GM18861 (cell line): ENCODE measurements at regions not wholly inside any gene's neighbourhood (a gene's known extent, or its start where the extent isn't known, plus 50 kb on each side); places are given as distances from the start of the nearest gene placed in this dataset.

Experiments used
- ATAC-seq: cut with Tn5 transposase; IDR thresholded peaks from one replicate; pipeline ENCODE4 v1.9.1; 2021; ENCODE audit not compliant: unreplicated experiment

DNA sequence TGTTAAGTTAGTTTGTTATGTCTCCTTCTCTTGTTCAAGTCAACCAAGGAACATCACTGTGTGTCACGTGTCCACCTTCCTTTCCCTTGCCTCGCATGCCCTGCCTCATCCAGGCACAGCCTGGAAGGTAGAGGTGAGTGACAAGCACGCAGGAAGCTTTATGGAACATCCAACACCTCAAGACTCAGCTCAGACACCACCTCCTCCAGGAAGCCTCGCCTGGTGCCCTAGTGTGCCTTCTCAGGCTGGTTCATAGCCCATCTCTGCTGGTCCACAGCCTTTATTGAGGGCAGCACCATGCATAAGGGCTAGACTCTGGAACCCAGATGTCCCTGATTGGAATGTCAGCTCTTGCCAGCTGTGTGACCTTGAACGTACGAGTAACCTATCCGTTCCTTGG, 224.3 kb downstream of the ANKRD60 start:
- no peak for ATAC-seq

DNA sequence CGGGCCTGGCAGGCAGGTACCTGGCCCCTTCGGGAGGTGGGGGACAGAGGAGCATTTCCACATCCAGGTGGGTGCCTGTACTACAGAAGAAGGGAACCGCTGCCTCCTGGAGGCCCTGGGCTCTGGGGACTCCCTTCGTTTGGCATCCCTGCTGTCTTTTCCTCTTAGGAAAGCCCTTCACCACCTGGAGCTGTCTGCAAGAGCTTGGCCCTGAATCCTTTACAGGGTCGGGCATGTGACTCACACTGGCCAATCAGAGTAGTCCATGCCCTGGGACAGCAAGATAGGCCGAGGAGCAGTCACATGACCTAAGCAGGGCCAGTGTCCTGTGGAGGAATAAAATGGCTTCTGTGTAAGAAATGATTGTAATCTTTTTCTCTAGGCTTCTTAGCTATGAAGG, 224.9 kb downstream of the ANKRD60 start:
- no peak for ATAC-seq

DNA sequence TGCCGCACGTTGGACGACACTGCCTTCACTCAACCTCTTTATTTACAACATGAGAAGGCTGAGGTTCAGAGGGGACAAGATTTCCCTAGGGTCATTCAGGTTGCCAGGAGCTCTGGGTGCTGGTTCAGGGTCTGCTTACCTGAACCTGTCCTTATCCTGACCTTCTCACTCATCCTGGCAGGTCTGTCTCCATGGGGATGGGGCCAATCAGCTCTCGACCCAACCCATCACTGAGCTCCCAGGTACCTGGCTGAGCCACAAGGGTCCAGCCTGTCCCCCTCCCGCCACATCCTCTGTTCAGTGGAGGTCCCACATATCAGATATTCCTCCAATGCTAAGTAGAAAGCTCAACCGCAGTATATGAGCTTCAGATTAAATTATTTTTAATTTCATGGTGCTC, 225.6 kb downstream of the ANKRD60 start:
- no peak for ATAC-seq

DNA sequence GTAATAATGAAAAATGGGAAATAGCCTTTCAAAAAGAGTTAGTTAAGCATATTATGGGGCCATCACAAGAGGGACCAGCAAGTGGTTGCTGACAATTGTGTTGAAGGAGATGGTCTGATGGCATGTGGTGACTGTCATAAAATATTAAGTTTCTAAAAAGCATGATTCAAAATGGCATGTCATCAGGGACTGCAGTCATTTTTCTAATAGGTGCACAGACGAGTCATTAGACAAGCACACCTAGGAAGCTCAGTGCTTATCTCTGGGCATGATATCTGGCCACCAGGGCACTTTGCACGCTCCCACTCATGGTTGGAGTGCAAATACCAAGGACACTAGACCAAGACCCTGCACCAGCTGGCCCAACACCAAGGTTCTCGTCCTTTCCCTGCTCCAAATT, 226.5 kb downstream of the ANKRD60 start:
- ATAC-seq, result no peak

DNA sequence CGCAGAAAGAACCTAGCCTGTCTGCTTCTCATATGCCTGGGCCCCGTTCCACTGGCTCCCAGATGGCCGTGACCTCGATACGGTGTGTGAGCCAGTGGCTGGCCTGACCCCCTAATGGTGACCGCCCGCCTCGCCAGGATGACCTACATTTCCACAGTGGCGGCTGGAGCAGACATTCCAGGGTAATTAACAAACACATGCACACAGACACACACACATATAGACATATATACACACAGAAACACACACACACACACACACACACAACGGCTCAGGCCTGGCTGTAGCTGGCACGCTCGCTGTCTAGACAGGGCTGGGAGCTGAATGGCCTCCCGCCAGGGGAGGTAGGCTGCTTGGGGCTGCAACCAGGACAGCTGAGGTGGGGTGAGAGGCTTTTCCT, 227.1 kb downstream of the ANKRD60 start:
- ATAC-seq, result no peak

DNA sequence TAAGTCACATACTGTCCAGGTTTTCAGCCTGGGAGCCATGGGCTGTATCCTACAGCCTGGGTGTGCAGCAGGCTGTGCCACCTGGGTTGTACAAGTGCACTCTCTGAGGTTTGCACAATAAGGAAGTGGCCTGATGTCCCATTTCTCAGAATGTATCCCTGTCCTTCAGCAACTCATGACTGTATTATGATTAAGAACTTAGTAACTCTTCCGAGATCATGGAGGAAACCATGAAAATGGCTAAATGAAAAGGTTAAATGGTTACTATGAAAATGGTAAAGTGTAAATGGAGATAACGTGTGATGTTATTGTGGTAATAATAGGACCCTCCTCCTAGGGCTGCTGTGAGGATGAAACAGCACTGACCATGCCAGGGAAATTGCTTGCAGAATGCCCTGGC, 227.6 kb downstream of the ANKRD60 start:
- ATAC-seq, result no peak

DNA sequence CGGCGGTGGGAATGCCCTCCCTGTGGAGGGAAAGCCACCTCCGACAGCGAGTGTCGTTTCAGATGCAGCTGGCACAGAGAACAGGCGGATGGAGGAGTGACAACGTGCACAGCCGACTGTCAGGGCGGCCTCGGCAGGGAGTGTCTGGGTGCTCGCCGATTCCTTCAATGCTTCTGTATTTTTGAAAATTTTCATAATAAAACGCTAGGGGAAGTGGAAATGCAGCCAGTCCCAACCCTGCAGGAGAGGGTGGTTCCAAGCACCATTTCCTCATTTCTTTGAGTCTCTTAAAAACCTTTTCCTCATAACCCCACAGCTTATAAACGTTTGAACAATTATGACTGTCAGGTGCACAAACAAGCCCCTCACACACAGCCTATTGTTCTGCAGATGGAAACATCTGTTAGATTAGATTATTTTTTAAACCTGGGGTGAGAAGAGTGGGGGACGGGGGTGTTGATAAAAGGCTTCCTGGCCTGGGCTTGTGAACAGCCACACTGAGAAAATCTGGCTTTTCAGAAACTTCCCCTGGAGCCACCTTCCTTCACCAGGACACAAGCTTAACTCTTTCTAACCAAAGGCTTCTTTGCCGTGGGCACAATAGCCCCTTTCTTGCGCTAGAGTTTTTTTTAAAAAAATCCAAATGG, 228.9 kb downstream of the ANKRD60 start:
- ATAC-seq, result no peak

DNA sequence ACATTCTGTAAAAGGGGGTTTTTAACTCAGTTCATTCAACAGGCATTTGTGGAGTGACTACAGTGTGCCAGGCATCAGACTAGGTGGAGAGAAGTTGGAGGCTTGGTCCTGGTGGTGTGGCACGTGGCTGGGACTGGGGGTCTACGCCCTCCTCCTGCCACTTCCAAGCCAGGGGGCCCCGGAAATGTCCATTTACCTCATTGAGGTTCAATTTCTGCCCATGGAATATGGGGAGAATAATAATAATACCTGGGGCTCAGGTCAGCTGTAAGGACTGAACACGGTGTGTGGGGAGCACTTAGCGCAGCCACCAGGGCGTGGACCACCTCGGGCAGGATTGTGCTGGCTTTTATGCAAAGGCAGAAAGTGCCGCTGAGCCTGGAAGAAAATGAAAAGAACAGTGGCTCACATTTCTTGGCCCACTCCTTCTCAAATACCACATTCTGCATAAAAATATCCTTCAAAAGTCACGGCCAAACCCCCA, 229.4 kb downstream of the ANKRD60 start:
- ATAC-seq, result no peak

DNA sequence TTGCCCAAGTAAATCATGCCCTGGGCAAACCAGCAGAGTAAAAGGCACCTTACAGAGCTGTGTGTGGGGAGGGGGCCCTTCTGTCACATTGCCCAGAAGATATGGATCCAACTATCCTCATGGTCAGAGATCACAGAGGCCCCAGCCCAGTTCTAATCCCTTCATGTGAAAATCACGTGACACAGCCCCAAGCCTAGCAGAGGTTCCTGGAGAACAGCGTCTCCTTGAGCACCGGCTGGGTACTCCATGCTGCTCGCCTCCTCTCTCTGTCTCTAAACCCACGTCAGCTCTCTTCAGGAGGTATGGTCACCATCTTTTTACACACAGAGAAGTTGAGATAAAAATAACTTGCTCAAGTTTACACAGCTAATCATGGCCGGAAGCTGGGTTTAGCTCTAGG, 230.2 kb downstream of the ANKRD60 start:
- no peak for ATAC-seq

DNA sequence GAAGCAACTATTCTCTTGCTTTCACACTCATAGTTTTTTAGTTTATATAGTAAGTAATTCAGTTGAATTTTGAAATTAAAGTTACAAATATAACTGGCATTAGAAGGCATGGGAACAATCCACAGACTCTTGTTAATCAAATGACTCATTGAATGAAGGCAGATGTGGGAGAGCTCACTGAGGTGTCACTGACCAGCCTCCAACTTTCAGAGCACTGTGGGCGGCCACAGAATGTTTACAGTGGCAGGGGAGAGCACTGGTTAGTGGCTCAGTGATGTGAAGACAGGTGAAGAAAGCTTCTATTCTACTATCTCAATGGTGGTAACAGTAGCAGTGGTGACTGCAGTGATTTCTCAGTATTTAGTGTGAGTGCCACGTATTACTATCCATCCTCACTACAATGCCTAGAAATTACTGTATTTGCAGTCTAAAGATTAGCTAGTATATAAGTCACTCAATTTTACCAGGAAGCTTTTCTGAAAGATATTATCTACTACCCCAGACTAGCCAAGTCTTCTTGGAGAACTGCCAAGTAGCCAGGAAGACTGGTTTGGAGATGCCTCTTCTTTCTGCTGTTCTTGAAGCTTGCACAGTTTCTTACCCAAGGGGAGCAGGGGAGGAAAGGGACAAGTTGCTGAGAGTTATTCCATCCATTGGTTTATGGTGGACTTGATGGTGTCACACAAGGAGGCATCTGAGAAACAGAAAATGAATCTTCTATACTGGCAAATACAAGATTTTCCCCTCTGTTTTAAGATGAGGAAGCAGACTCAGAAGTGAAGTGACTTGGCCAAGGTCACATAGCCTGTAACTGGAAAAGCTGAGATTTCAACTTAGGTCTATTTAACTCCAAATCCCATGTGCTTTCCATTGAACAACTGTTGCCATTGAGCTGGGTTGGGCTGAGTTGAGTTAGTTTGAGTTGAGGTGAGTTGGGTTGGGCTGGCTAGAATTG, 231.2 kb downstream of the ANKRD60 start:
- no peak for ATAC-seq

DNA sequence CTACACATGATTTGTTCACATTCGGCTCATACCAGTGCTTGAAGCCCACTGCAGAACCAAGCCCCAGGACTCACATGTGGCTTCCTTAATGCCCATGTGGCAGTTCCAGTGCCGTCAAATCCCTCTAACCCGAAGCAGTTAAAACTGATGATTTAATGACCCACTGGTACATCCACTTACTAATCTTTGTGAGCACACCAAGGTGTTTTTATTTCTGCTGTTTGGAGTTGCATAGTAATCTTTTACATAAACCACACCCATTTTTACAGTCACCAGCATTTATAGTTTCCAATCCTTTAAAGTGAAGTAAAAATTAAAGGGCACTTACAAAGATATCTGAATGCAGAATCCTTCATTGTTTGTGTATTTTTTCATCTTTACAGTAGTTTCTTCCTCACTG, 232.0 kb downstream of the ANKRD60 start:
- no peak for ATAC-seq

DNA sequence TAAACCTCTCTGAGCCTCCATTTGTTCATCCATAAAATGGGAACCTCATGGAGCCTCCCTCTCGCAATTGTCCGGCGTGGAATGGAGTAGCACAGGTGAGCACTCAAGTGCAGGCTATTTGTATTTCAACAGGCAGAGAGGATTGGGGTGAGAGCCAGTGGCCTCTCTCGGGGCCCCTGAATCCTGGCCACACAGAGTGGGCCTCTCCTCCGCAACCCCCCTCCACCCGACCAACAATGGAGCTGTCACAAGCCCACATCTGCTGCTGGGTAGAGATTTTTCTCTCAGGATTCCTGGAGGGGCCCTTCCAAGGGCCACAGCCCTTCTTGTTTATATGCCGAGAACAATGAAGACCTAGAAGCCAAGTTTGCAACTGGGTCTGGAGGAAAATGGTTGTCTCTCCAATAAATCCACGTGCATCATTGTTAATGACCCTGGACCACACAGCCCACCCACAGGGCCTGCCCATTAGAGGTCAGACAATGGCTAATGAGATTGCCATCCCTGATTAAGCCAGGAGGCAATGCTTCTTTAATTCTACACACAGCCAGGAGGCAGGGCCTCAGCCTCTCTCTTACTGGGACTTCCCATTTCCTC, 233.0 kb downstream of the ANKRD60 start:
- ATAC-seq, result no peak

DNA sequence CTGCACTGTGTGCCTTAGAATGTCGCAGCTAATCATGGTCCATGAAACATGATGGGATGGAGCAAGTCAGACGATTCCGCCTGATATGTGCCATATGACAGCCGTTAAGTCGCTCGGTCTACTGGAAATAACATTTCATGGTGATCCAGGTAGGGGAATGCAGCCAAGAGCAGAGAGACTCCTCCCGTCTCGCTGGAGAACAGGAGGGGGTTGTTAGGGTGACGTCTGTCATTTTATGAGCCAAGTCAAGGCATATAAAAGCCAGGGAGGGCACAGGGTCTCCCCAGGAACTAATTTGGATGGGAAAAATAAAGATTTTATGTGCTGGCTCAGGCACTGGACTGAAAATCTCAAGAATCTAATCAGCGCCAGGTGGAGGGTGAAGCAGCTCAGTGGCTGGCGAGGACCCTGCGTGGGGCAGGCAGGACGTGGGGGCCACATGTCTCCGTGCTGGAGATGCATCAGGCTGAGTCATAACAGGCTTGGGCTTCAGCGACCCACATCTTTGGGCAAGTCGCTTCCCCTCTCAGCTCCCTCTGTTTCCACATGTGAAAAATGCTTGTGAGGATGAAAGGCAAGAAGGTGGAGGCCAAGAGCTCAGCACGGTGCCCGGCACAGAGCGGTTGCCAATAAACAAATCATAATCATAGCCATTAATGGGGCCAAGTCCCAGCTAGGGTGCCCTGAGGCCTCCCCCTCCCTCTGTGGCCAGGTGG, 234.6 kb downstream of the ANKRD60 start:
- no peak for ATAC-seq

DNA sequence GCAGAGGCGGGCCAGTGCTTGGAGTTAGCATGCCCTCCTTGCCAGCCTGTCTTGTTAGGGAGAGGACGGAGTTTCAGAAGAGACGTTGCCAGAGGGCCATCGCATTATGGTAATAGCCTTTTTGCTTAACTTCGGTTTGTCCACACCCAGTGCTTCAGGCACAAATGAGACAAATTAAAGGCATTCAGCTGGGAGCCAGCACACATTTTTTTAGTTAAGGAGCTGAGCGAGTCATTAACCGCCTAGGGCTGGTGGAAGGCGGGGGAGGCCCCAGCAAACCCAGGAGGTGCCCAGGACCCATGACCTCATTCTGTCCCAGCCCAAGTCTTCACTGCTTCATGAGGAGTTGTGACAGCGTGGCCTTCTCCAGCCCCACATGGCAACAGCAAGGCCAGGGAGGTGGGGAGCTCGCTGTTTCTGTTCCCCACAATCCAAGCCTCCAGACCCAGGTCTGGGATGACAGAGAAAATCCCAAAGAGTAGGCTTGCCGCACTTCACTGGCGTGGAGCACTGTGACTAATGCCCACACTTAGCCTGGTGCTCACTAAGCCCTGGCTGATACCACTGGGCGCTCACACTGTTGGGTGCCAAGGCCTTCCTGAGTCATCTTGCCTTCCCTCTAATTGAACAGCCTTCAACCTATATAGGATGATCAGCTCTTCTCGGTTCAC, 237.1 kb downstream of the ANKRD60 start:
- ATAC-seq, result no peak

DNA sequence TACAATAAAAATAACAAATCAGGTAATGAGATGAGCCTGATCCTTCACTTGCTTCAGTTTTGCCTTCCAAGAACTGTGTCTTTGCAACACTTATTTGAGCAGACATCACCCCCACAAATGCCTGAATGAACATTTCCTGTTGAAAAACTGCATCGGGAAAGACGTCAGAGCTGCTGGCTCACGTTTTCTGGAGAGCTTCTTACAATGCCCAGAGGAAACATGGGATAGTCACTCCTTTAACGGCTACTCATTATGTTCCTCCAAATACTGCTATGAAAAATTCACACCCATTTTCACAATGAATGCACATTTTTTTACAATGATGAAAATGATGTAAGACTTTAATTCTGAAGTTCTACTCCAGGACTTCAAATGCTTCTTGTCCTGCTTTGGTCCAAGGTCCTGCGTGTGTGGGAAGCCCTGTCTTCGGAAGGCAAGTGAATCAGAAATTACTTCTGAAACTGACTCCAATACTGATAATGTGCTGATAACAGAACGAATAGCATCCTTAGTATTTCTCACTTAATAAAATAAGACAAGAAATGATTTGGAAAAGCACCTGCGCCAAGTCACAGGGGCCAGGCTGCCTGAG, 238.0 kb downstream of the ANKRD60 start:
- ATAC-seq, result no peak

DNA sequence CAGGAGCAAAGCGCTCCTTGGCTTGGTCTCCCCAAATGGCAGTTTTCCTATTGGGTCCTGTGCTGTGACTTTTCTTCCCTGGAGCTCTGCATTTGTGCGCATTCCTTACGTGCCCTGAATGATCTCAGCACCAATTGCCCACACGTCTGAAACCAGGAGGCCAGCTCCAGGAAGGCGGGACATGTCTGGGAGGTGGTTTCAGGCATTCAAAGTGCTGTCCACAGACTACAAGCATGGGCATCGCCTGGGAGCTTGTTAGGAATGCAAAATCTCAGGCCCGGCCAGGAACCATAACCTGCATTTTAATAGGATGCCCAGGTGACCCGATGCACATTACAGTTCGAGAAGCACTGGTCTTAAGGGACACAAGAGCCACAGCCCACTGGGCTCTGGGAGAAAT, 239.6 kb downstream of the ANKRD60 start:
- ATAC-seq, result no peak

DNA sequence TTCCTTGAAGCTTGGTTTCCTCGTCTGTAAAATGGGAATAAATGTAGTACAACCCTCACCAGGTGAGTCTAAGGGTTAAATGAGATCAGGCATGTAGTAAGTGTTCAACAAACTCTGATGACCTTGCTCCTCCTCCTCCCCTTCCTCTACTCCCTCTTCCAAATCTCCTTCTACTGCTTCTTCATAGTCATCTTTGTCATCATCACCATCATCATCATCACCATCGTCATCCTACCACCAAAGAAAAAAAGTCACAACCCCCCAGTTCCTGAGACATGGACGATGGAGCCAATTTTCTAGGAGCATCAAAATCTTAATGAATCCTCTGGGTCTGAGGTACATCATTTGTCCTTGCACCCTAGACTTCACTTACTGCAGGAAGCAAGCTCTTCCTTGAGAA, 240.0 kb downstream of the ANKRD60 start:
- ATAC-seq, result no peak

DNA sequence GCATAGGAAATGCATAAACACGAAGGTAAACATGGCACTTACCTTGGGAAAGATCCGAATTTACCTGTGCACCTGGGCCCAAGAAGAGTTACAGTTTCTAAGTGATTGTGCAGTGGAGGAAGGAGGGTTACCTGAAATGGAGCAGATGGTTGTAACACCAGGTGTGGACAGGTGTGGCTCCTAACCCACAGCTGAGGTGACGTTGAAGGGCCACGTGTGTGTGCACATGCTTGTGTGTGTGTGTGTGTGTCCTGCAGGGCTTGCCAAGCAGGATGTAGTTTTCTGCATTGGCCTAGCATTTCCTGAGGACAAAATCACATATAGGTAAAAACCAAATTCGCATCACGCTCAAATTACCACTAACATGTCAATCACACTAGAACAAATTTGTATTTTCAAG, 240.8 kb downstream of the ANKRD60 start:
- ATAC-seq, result no peak

DNA sequence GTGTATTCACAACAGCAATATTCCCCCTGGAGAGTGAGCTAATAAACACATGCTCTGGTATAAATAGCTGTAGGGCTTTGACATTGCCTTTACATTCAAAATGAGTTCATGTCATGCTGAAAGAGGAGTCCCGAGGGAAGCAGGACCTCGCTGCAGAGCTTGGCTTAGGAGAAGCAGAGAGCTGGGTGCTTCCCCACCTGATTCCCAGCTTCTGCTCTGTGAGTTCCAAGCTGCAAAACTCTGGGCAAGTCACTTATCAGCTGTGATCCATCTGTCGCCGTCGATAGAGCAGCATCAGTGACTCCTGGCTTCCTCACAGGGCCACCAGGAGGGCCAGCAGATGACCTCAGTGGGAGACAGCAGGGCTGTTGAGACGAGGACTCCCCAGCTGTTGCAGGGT, 241.8 kb downstream of the ANKRD60 start:
- no peak for ATAC-seq

DNA sequence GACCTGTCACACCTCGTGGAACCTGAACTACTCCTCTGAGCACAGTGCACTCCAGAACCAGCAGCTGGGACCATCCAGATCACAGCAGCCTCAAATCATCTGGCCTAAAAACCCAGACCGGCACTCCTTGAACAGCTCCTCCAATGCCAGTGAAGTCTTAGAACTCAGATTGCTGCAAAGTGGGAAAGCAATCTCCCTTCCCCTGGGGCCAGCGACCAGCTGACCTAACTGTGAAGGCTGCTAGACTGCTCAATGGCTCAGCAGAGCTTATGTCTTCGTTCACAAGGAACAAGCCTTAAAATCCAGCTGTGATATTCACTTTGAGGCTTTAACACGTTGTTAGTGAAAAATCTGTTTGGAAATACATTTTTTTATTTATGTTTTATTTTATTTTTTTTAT, 243.2 kb downstream of the ANKRD60 start:
- ATAC-seq, result no peak
